Neuronal stem cell (in vitro differentiated cells): ENCODE measurements at regions not wholly inside any gene's neighbourhood (a gene's known extent, or its start where the extent isn't known, plus 50 kb on each side); places are given as distances from the start of the nearest gene placed in this dataset.

ENCODE experiments used
- DNase-seq: peaks from one replicate; pipeline ENCODE4 v3.0.0-alpha.2; 2013; ENCODE audit warnings: low spot score
- H2AFZ ChIP-seq: one replicate; pipeline ENCODE4 v1.6.1; 2013; ENCODE audit warnings: mild to moderate bottlenecking, low read length, inconsistent platforms
- H2AK5ac ChIP-seq: 2 replicates; pipeline ENCODE4 v1.6.1; 2013; ENCODE audit warnings: low read depth, mild to moderate bottlenecking, inconsistent platforms, low read length, moderate library complexity, mixed read lengths
- H2BK120ac ChIP-seq: 2 replicates; pipeline ENCODE4 v1.6.1; 2013; ENCODE audit warnings: low read depth, mild to moderate bottlenecking, inconsistent platforms, low read length, moderate library complexity, mixed read lengths
- H2BK12ac ChIP-seq: one replicate; pipeline ENCODE4 v1.6.1; 2013; ENCODE audit warnings: low read length, inconsistent platforms
- H2BK15ac ChIP-seq: 2 replicates; pipeline ENCODE4 v1.6.1; 2013; ENCODE audit warnings: mild to moderate bottlenecking, low read length, inconsistent platforms, mixed read lengths
- H2BK5ac ChIP-seq: one replicate; pipeline ENCODE4 v1.6.1; 2013; ENCODE audit warnings: inconsistent platforms, mild to moderate bottlenecking, low read length, moderate library complexity
- H3K14ac ChIP-seq: one replicate; pipeline ENCODE4 v1.6.1; 2013; ENCODE audit warnings: low read length, inconsistent platforms
- H3K18ac ChIP-seq: 2 replicates; pipeline ENCODE4 v1.6.1; 2013; ENCODE audit warnings: low read length, inconsistent platforms
- H3K23ac ChIP-seq: 2 replicates; pipeline ENCODE4 v1.6.1; 2013; ENCODE audit warnings: low read depth, mild to moderate bottlenecking, mixed read lengths, low read length, inconsistent platforms; ENCODE audit not compliant: poor library complexity
- H3K27ac ChIP-seq: replicated peaks from 3 replicates; pipeline ENCODE4 v1.5.1; 2013; ENCODE audit warnings: low read length, inconsistent platforms
- H3K27me3 ChIP-seq, 3 experiments: 2 replicates each; pipeline ENCODE4 v1.6.1; 2013; ENCODE audit warnings: low read length in 3 of 3, mild to moderate bottlenecking in 2 of 3, inconsistent platforms in 1 of 3, low read depth in 1 of 3, mixed read lengths in 1 of 3, moderate library complexity in 1 of 3; ENCODE audit not compliant: control insufficient read depth in 3 of 3, insufficient read depth in 3 of 3
- H3K36me3 ChIP-seq, 2 donors: replicated peaks in 1 of 2; 2 replicates each; pipeline ENCODE4 v1.6.1; 2013; ENCODE audit warnings: low read length in 2 of 2; ENCODE audit not compliant: control insufficient read depth in 2 of 2, insufficient read depth in 2 of 2
- H3K4ac ChIP-seq: 2 replicates; pipeline ENCODE4 v1.6.1; 2013; ENCODE audit warnings: inconsistent platforms, mild to moderate bottlenecking, low read length, moderate library complexity
- H3K4me1 ChIP-seq, 2 donors: 1 replicate in 1 of 2; 2 replicates in 1 of 2; pipeline ENCODE4 v1.6.1; 2013; ENCODE audit warnings: low read length in 2 of 2, low read depth in 1 of 2; ENCODE audit not compliant: control insufficient read depth in 2 of 2, insufficient read depth in 1 of 2
- H3K4me2 ChIP-seq: one replicate; pipeline ENCODE4 v1.6.1; 2013; ENCODE audit warnings: mild to moderate bottlenecking, low read length, inconsistent platforms; ENCODE audit not compliant: insufficient read depth, poor library complexity, severe bottlenecking
- H3K4me3 ChIP-seq, 2 donors: 2 replicates each; pipeline ENCODE4 v1.5.1; 2013; ENCODE audit warnings: low read length in 2 of 2, mild to moderate bottlenecking in 2 of 2, inconsistent platforms in 1 of 2, moderate library complexity in 1 of 2
- H3K79me1 ChIP-seq: one replicate; pipeline ENCODE4 v1.6.1; 2013; ENCODE audit warnings: low read depth, mild to moderate bottlenecking, inconsistent platforms, low read length, moderate library complexity
- H3K9ac ChIP-seq: one replicate; pipeline ENCODE4 v1.6.1; 2013; ENCODE audit warnings: mild to moderate bottlenecking, low read depth, low read length, inconsistent platforms; ENCODE audit not compliant: poor library complexity
- H3K9me3 ChIP-seq, 2 donors: replicated peaks in 1 of 2; 2 replicates each; pipeline versions ENCODE3 to v1.6.1; 2013; ENCODE audit warnings: low read length in 2 of 2, mild to moderate bottlenecking in 2 of 2, inconsistent platforms in 1 of 2, low read depth in 1 of 2, mixed read lengths in 1 of 2, moderate library complexity in 1 of 2; ENCODE audit not compliant: control insufficient read depth in 2 of 2, insufficient read depth in 1 of 2
- H4K8ac ChIP-seq: one replicate; pipeline ENCODE4 v1.6.1; 2013; ENCODE audit warnings: low read depth, mild to moderate bottlenecking, inconsistent platforms, low read length, moderate library complexity
- H4K91ac ChIP-seq: one replicate; pipeline ENCODE4 v1.6.1; 2013; ENCODE audit warnings: low read length, low read depth, mild to moderate bottlenecking, inconsistent platforms; ENCODE audit not compliant: poor library complexity
- WGBS, 2 donors: extraction: QIAGEN DNeasy Blood & Tissue Kit; methylation state at CpG; one replicate each; pipeline ENCODE4 v1.1.7; 2013; ENCODE audit warnings: missing lambda C conversion rate in 2 of 2, mixed read lengths in 1 of 2; ENCODE audit not compliant: insufficient read length in 2 of 2, insufficient replicate concordance in 1 of 2; ENCODE audit errors: extremely low coverage in 2 of 2; 5-methylcytosine and 5-hydroxymethylcytosine counted together

DNA sequence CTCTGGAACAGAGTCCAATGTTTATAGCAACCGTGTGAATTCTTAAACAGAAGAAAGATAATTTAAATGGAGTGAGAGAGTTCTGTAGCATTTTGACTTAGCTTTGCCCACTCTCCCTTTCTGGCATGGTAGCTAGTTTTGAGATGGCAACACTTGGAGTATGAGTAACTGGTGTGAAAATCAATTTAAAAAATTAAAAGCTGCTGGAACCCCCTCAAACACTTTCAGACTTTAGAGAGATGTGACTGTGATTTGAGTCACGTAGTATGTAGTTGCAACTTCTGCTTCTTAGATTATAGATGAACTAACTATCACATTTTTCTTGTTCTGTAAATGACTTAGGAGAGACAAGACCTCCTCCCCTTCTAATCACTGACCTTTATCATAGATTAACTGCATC, 2309.5 kb upstream of the C9orf72 start:
- no peak for DNase-seq
- Histone ChIP-seq H3K4ac (no peak overlapping the region), H2BK12ac (no peak overlapping the region), H2BK120ac (no peak overlapping the region), H3K23ac (no peak overlapping the region), H4K91ac (no peak overlapping the region), H2BK15ac (no peak overlapping the region), H3K18ac (no peak overlapping the region), H3K27me3 (no peaks in the 10 kb centered on the region), H3K36me3 (no peaks in the 10 kb centered on the region), H3K4me2 (no peak overlapping the region), H3K4me1 (no peaks in the 10 kb centered on the region), H3K14ac (no peak overlapping the region), H3K9me3 (no peaks in the 10 kb centered on the region), H2AFZ (no peak overlapping the region), H2AK5ac (no peak overlapping the region), H4K8ac (no peak overlapping the region), H3K9ac (no peak overlapping the region), H3K27ac (no peak overlapping the region), H3K79me1 (no peaks in the 10 kb centered on the region), H2BK5ac (no peak overlapping the region), H3K4me3 (no peak overlapping the region)
- no CpG with 5 or more reads among the region's 2 CpGs for WGBS, 2 donors

GRCh38 chr9:29906065-29906464, 2332.8 kb upstream of the C9orf72 start:
- DNase-seq = no peak

DNA sequence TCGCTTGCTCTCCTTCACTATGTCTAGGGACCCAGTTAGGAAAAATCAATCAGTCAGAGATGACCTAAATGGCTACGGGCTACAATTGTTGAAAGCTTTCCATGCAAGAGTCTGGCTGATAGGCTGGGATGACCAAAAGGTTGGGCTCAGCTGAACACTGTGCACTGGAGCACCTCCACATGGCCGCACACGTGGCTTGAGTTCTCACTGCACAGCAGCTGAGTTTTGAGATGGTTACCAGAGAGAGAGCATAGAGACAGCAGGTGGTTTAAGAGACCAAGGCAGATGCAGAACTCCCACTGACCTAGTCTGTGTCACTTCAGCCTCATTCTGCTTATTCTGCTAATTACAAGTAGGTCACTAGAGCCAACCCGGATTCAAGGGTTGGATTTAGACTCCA, 2354.8 kb upstream of the C9orf72 start:
- WGBS, 2 donors = no CpG with 5 or more reads among the region's 5 CpGs

More at GRCh38 chr9:29906065-29906464, 2332.8 kb upstream of the C9orf72 start:
- Histone ChIP-seq H3K4me2 (no peak overlapping the region), H2BK5ac (no peak overlapping the region), H3K18ac (no peak overlapping the region), H2BK12ac (no peak overlapping the region), H3K27me3 (no peaks in the 10 kb centered on the region), H3K9me3 (no peaks in the 10 kb centered on the region), H3K14ac (no peak overlapping the region), H3K36me3 (no peaks in the 10 kb centered on the region), H4K8ac (no peak overlapping the region), H3K23ac (no peak overlapping the region), H3K4me3 (no peak overlapping the region), H3K79me1 (no peaks in the 10 kb centered on the region), H2AFZ (no peak overlapping the region), H3K4ac (no peak overlapping the region), H2BK120ac (no peak overlapping the region), H4K91ac (no peak overlapping the region), H3K9ac (no peak overlapping the region), H2BK15ac (no peak overlapping the region), H3K4me1 (no peaks in the 10 kb centered on the region), H3K27ac (no peak overlapping the region), H2AK5ac (no peak overlapping the region)

GRCh38 chr9:29939559-29939958, 2366.3 kb upstream of the C9orf72 start:
- H4K91ac ChIP-seq = no peak overlapping the region
- H2BK15ac ChIP-seq = no peak overlapping the region
- no peak overlapping the region for H2AK5ac ChIP-seq
- H3K4ac ChIP-seq = no peak overlapping the region
- no peak for DNase-seq
- no peak overlapping the region for H3K23ac ChIP-seq
- no peak overlapping the region for H3K14ac ChIP-seq
- no peaks in the 10 kb centered on the region for H3K9me3 ChIP-seq
- WGBS, 2 donors = no CpG with 5 or more reads among the region's 3 CpGs
- no peaks in the 10 kb centered on the region for H3K27me3 ChIP-seq
- no peak overlapping the region for H3K18ac ChIP-seq
- H3K36me3 ChIP-seq = no peaks in the 10 kb centered on the region
- H3K4me3 ChIP-seq = no peak overlapping the region
- H2BK12ac ChIP-seq = no peak overlapping the region
- no peak overlapping the region for H2BK120ac ChIP-seq
- no peaks in the 10 kb centered on the region for H3K79me1 ChIP-seq
- no peak overlapping the region for H3K4me2 ChIP-seq
- H2BK5ac ChIP-seq = no peak overlapping the region
- H4K8ac ChIP-seq = no peak overlapping the region
- H3K9ac ChIP-seq = no peak overlapping the region
- no peak overlapping the region for H3K27ac ChIP-seq
- H3K4me1 ChIP-seq = no peaks in the 10 kb centered on the region
- H2AFZ ChIP-seq = peak overlapping the region; percentile 17

More for the DNA sequence above, 2354.8 kb upstream of the C9orf72 start:
- DNase-seq = no peak
- H4K91ac ChIP-seq = no peak overlapping the region
- no peak overlapping the region for H3K4me2 ChIP-seq
- H2BK120ac ChIP-seq = no peak overlapping the region
- H3K18ac ChIP-seq = no peak overlapping the region
- H3K4ac ChIP-seq = no peak overlapping the region
- H3K9ac ChIP-seq = no peak overlapping the region
- H3K4me3 ChIP-seq = no peak overlapping the region
- no peaks in the 10 kb centered on the region for H3K9me3 ChIP-seq
- H3K4me1 ChIP-seq = no peaks in the 10 kb centered on the region
- no peak overlapping the region for H2BK5ac ChIP-seq
- H2AK5ac ChIP-seq = no peak overlapping the region
- H3K79me1 ChIP-seq = no peaks in the 10 kb centered on the region
- H2AFZ ChIP-seq = no peak overlapping the region
- H3K27ac ChIP-seq = no peak overlapping the region
- no peak overlapping the region for H2BK15ac ChIP-seq
- no peak overlapping the region for H4K8ac ChIP-seq
- no peaks in the 10 kb centered on the region for H3K36me3 ChIP-seq
- H2BK12ac ChIP-seq = no peak overlapping the region
- no peak overlapping the region for H3K14ac ChIP-seq
- no peaks in the 10 kb centered on the region for H3K27me3 ChIP-seq
- no peak overlapping the region for H3K23ac ChIP-seq
